DMS53 (cell line): ENCODE measurements at regions not wholly inside any gene's neighbourhood (a gene's known extent, or its start where the extent isn't known, plus 50 kb on each side); places are given as distances from the start of the nearest gene placed in this dataset.
"Not testable (repeated sequence)": the region's sequence is repeated elsewhere in the genome, so short reads cannot be mapped to it uniquely, and the experiment has no call there.

ENCODE experiments used
- DNase-seq: peaks from one replicate; lab custom pipeline; 2025; lab: John Stamatoyannopoulos, UW

GRCh38 chr13:86253497-86253896 lies 454.3 kb upstream of the SLITRK6 start:
- not testable (repeated sequence) for DNase-seq

GRCh38 chr13:86255820-86256219 lies 456.6 kb upstream of the SLITRK6 start:
- DNase-seq, result not testable (repeated sequence)

DNA sequence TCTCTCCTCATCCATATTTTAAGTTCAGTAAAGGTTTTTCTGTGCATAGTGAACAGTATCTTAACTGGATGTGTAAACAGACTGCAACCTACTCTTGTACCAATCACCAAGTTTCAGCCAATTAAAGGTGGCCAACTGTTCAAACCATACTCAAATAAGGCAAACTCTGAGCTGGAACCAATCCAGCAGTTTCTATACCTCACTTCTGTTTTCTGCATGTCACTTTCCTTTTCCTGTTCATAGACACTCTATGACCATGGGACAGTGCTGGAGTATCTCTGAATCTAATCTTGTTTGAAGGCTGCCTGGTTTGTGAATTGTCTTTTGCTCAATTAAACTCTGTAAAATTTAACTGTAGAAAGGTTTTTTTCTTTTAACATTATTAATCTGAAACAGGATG lies 470.3 kb upstream of the SLITRK6 start:
- DNase-seq, result no peak

DNA sequence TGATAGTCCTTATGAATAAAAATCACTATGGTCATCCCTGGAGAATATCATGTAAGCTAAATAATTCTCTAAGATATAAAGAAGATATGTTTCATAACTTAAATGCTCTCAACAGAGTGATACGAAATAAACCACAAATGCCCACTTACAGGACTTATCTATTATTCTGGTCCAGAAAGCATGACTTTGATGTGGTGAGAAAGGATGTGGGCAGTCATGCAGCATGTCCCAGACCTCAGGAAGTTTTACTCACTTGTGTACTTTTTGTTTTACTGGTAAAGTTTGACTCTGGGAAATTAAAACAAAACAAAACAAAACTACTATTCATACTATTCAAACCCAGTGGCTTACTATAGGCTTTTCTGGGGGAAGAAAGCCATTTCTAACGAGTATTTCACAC lies 483.2 kb upstream of the SLITRK6 start:
- peak; percentile 1 for DNase-seq

GRCh38 chr13:86283031-86283430 lies 483.8 kb upstream of the SLITRK6 start:
- DNase-seq, result no peak

DNA sequence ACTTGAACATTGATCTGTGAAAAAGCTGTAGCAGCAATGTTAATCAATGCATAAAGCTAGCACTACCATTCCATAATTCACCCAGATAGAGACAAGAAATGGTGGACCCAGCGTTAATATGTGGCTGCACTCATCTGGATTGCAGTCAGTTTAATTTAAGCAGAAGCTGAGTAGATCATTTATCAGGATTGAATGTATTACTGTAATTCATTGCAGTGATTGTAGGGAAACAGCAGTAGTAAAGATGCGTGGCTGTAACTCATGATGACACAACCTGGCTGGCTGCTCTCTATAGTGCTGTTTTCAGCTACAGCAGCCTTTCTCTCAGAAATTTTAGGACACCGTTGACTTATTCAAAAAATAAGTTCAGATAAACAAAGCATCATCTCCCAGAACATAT lies 499.5 kb upstream of the SLITRK6 start:
- no peak for DNase-seq

GRCh38 chr13:86299128-86299527 lies 499.9 kb upstream of the SLITRK6 start:
- DNase-seq, result no peak

GRCh38 chr13:86309881-86310280 lies 510.7 kb upstream of the SLITRK6 start:
- no peak for DNase-seq

GRCh38 chr13:86313421-86313820 lies 514.2 kb upstream of the SLITRK6 start:
- DNase-seq, result no peak

- DNase-seq, result no peak
Measured at GRCh38 chr13:86318450-86318849, 519.2 kb upstream of the SLITRK6 start.

- DNase-seq, result no peak
Measured at GRCh38 chr13:86324191-86324590, 525.0 kb upstream of the SLITRK6 start.

- DNase-seq, result no peak
Measured at GRCh38 chr13:86355301-86355700, 556.1 kb upstream of the SLITRK6 start.

DNA sequence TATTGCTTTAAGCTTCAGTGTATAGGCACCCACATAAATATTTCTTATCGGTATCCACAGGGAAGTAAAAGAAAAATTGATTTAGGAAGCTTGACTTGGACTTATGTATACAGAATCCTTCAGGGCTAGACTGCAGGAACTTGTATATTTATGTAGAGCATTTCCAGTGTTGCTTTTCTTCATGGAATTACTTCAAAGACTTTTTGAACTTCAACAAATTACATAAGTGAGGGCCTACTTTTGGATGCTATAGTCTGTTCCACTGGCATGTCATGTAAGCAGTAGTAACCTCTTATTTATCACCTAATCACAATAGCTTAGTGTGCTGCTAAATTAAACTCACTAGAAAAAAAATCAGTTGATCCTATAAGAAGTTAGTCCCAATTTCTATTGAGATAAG lies 557.9 kb upstream of the SLITRK6 start:
- no peak for DNase-seq

DNA sequence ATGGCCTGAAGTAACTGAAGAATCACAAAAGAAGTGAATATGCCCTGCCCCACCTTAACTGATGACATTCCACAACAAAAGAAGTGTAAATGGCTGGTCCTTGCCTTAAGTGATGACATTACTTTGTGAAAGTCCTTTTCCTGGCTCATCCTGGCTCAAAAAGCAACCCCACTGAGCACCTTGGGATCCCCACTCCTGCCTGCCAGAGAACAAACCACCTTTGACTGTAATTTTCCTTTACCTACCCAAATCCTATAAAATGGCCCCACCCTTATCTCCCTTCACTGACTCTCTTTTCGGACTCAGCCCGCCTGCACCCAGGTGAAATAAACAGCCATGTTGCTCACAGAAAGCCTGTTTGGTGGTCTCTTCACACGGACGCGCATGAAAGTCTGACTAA lies 564.5 kb upstream of the SLITRK6 start:
- not testable (repeated sequence) for DNase-seq

- DNase-seq, result no peak
Measured at GRCh38 chr13:86368924-86369323, 569.7 kb upstream of the SLITRK6 start.

- DNase-seq, result no peak
Measured at GRCh38 chr13:86377451-86377850, 578.2 kb upstream of the SLITRK6 start.

DNA sequence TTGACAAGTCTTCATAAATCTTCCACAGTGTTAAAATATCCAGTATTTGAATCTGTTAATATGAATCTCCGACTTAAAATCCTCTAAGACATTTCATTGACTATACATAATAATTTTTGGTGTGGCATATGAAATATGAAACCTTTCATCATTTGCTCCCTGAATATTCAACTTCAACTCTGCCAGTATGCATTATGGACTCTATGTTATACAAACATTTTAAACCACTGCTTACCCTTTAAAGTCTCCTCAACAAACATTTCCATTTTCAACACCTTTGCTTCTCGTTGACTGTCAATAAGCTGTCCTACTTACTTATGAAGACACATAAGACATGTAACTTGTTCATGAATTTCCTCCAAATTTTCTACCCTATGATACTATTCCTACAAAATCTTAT lies 579.4 kb upstream of the SLITRK6 start:
- DNase-seq, result no peak

GRCh38 chr13:86383151-86383550 lies 583.9 kb upstream of the SLITRK6 start:
- peak; percentile 30 for DNase-seq

- peak; percentile 17 for DNase-seq
Measured at GRCh38 chr13:86383561-86383960, 584.3 kb upstream of the SLITRK6 start.

DNA sequence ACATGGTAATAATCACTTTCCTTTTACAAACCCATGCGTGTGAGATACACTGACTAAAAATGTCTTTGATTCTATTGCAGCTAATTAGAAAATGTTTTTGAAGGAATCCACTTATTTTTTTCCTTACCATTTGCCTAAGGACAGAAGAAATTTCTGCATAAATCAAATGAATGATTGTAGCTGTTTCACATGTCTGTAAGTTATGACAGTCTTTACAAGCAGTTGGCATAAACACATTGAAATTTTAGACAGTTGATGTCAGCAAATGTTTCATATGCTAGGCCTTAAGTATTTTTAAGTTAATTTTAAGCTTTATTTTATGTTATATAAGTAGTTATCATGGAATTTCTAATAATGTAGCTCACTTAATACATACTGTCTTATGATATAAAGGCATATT lies 598.4 kb upstream of the SLITRK6 start:
- DNase-seq, result no peak

DNA sequence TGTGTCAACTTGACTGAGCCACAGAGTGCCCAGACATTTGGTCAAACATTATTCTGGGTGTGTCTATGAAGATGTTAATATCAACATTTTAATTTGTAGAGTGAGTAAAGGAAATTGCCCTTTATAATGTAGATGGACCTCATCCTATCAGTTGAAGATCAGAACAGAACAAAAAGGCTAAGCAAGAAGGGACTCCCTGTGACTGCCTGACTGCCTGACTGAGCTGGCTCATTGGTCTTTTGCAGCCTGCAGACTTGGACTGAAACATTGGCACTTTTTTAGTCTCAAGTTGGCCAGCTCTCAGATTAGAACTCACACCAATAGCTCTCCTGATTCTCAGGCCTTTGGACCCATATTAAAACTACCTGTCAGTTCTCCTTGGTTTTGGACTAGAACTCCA lies 600.4 kb upstream of the SLITRK6 start:
- DNase-seq, result no peak

- no peak for DNase-seq
Measured at GRCh38 chr13:86402500-86402899, 603.3 kb upstream of the SLITRK6 start.

- no peak for DNase-seq
Measured at GRCh38 chr13:86403181-86403580, 604.0 kb upstream of the SLITRK6 start.

GRCh38 chr13:86409466-86410241 lies 610.4 kb upstream of the SLITRK6 start:
- DNase-seq, result no peak
